ENCODE measurements at regions not wholly inside any gene's neighbourhood (a gene's known extent, or its start where the extent isn't known, plus 50 kb on each side); places are given as distances from the start of the nearest gene placed in this dataset.
"Not testable (repeated sequence)": the region's sequence is repeated elsewhere in the genome, so short reads cannot be mapped to it uniquely, and the experiment has no call there.

DNA sequence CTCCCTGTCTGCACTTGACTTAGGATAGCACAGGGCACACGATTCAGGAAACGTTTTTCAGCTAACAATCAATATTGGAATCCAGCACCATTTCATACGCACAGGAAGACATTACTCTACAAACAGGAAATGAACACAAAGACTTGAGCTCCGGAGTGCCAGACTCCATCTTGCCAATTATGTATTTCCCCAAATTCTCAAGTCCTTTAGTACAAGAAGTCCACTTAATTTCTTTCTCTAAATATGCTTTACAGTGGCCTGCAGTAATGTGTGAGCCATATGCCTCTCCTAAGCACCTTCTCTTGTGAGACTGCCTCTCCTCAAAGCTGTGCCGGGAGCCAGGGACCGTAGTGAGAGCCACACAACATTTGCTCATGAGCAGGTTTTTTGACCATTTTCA lies 168.2 kb downstream of the THBS2 start:
- intact Hi-C loops (cut with micrococcal nuclease; ENCODE audit: unreplicated experiment): no loop called here
- Histone ChIP-seq H3K9me3 (peaks cover 3% of the 10 kb centered on the region; the same call in 1 of the 2 replicates), H3K27me3 (replicated peaks; ENCODE audit: control insufficient read depth, insufficient read depth, low read length) (no peaks in the 10 kb centered on the region), H3K36me3 (ENCODE audit: control insufficient read depth, insufficient read depth, low read length) (no peaks in the 10 kb centered on the region), H3K4me1 (no peaks in the 10 kb centered on the region), H3K4me3 (ENCODE audit: low read depth, low read length) (no peak overlapping the region)
- BruUV-seq (replicated peaks): no TSS peak
- Mint-ChIP-seq H3K36me3 (ENCODE audit: insufficient read depth, unreplicated experiment) (no peaks in the 10 kb centered on the region), H3K27ac (ENCODE audit: unreplicated experiment) (no peak overlapping the region), H3K27me3 (ENCODE audit: insufficient read depth, unreplicated experiment) (no peaks in the 10 kb centered on the region), H3K9me3 (ENCODE audit: unreplicated experiment) (peaks cover 44% of the 10 kb centered on the region), H3K4me1 (ENCODE audit: low read depth, unreplicated experiment) (no peaks in the 10 kb centered on the region), H3K4me3 (ENCODE audit: unreplicated experiment) (no peak overlapping the region)
- ChIA-PET POLR2A (no interaction called here), CTCF (no interaction called here)
- DNase-seq: no peak
- TF ChIP-seq, protein P1, sequence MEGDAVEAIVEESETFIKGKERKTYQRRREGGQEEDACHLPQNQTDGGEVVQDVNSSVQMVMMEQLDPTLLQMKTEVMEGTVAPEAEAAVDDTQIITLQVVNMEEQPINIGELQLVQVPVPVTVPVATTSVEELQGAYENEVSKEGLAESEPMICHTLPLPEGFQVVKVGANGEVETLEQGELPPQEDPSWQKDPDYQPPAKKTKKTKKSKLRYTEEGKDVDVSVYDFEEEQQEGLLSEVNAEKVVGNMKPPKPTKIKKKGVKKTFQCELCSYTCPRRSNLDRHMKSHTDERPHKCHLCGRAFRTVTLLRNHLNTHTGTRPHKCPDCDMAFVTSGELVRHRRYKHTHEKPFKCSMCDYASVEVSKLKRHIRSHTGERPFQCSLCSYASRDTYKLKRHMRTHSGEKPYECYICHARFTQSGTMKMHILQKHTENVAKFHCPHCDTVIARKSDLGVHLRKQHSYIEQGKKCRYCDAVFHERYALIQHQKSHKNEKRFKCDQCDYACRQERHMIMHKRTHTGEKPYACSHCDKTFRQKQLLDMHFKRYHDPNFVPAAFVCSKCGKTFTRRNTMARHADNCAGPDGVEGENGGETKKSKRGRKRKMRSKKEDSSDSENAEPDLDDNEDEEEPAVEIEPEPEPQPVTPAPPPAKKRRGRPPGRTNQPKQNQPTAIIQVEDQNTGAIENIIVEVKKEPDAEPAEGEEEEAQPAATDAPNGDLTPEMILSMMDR (IDR thresholded peaks at IDR 0.05; ENCODE audit: insufficient read depth in 1 of 2, low read depth in 1 of 2, low read length in 1 of 2, severe bottlenecking in 1 of 2, unreplicated experiment in 1 of 2): no peak

DNA sequence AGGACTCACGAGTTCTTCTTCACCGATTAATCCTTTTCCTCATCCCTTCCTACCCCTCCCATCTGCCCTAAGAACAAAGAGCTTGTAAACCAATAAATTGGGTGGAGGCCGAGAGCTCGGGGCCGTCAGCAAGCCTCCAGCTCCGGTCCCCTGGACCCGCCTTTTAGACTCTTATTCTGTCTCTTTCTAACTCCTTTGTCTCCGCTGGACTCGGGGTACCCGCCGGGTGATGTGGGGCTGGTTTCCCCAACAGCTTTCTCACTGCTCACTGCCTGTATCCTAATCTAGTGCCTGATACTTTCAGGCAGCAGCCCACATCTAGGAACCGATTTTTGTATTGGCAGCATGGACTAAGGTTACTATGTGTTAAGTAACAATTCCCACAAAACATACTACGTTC lies 169.1 kb downstream of the THBS2 start:
- H3K4me1 Mint-ChIP-seq (ENCODE audit: low read depth, unreplicated experiment); intact Hi-C loops (cut with micrococcal nuclease; ENCODE audit: unreplicated experiment); H3K4me3 ChIP-seq (ENCODE audit: low read depth, low read length); DNase-seq; POLR2A ChIA-PET; H3K9me3 ChIP-seq; CTCF ChIA-PET; H3K4me1 ChIP-seq; H3K4me3 Mint-ChIP-seq (ENCODE audit: unreplicated experiment); H3K27me3 Mint-ChIP-seq (ENCODE audit: insufficient read depth, unreplicated experiment); H3K27ac Mint-ChIP-seq (ENCODE audit: unreplicated experiment); BruUV-seq (replicated peaks); H3K27me3 ChIP-seq (replicated peaks; ENCODE audit: control insufficient read depth, insufficient read depth, low read length); H3K36me3 Mint-ChIP-seq (ENCODE audit: insufficient read depth, unreplicated experiment); H3K36me3 ChIP-seq (ENCODE audit: control insufficient read depth, insufficient read depth, low read length): not testable (repeated sequence)
- H3K9me3 Mint-ChIP-seq (ENCODE audit: unreplicated experiment): peaks cover 35% of the 10 kb centered on the region

DNA sequence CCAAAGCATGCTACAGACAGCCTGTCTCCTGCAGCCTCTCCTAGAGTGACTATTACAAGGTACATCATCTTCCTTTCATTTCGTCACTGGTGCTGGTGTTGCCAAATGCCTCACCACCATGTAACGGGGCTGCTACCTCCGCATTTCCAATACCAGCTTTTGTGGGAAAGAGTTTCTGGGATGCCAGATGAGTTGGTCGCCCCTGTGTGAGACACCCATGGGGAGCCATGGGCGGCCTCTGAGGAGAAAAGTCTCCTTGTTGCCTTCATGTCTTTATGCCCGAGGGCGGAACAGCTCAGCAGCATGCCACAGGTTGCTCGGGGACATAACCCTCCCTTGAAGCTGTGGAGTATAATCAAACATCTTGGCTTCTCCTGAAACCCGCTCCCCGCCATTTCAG lies 169.6 kb downstream of the THBS2 start:
- intact Hi-C loops (cut with micrococcal nuclease; ENCODE audit: unreplicated experiment): no loop called here
- Mint-ChIP-seq H3K4me1 (ENCODE audit: low read depth, unreplicated experiment) (no peaks in the 10 kb centered on the region), H3K9me3 (ENCODE audit: unreplicated experiment) (peaks cover 30% of the 10 kb centered on the region), H3K27me3 (ENCODE audit: insufficient read depth, unreplicated experiment) (no peaks in the 10 kb centered on the region), H3K4me3 (ENCODE audit: unreplicated experiment) (no peak overlapping the region), H3K27ac (ENCODE audit: unreplicated experiment) (no peak overlapping the region), H3K36me3 (ENCODE audit: insufficient read depth, unreplicated experiment) (no peaks in the 10 kb centered on the region)
- Histone ChIP-seq H3K4me3 (ENCODE audit: low read depth, low read length) (no peak overlapping the region), H3K9me3 (no peaks in the 10 kb centered on the region), H3K27me3 (replicated peaks; ENCODE audit: control insufficient read depth, insufficient read depth, low read length) (no peaks in the 10 kb centered on the region), H3K36me3 (ENCODE audit: control insufficient read depth, insufficient read depth, low read length) (no peaks in the 10 kb centered on the region), H3K4me1 (no peaks in the 10 kb centered on the region)
- DNase-seq: no peak
- ChIA-PET CTCF (no interaction called here), POLR2A (no interaction called here)
- TF ChIP-seq, protein P1 (IDR thresholded peaks at IDR 0.05; ENCODE audit: insufficient read depth in 1 of 2, low read depth in 1 of 2, low read length in 1 of 2, severe bottlenecking in 1 of 2, unreplicated experiment in 1 of 2): no peak
- no TSS peak for BruUV-seq (replicated peaks)

DNA sequence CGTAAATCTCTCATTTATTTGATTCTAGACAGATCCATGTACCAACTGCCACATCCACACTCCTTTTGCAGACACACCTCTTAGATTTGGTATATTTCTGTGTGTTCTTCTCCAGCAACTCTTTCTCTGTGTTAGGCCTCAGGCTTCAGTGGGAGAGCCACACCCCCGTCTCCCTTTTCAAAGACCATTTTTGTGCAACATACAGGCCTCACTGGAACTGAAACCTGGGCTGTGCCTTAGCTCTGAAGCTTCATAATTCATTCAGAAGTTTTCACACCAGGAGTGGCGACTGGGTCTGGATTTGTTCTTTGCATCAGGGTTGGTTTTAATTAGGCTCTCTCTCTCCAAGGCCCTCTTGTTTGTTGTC lies 170.2 kb downstream of the THBS2 start:
- Histone ChIP-seq H3K4me3 (ENCODE audit: low read depth, low read length) (no peak overlapping the region), H3K4me1 (no peaks in the 10 kb centered on the region), H3K36me3 (ENCODE audit: control insufficient read depth, insufficient read depth, low read length) (no peaks in the 10 kb centered on the region), H3K9me3 (no peaks in the 10 kb centered on the region), H3K27me3 (replicated peaks; ENCODE audit: control insufficient read depth, insufficient read depth, low read length) (no peaks in the 10 kb centered on the region)
- no TSS peak for BruUV-seq (replicated peaks)
- Mint-ChIP-seq H3K27me3 (ENCODE audit: insufficient read depth, unreplicated experiment) (peaks cover 3% of the 10 kb centered on the region), H3K4me1 (ENCODE audit: low read depth, unreplicated experiment) (no peaks in the 10 kb centered on the region), H3K36me3 (ENCODE audit: insufficient read depth, unreplicated experiment) (no peaks in the 10 kb centered on the region), H3K9me3 (ENCODE audit: unreplicated experiment) (peaks cover 25% of the 10 kb centered on the region), H3K4me3 (ENCODE audit: unreplicated experiment) (no peak overlapping the region), H3K27ac (ENCODE audit: unreplicated experiment) (no peak overlapping the region)
- no peak for DNase-seq
- CTCF ChIA-PET: no interaction called here
- POLR2A ChIA-PET: no interaction called here
- intact Hi-C loops (cut with micrococcal nuclease; ENCODE audit: unreplicated experiment): no loop called here
- TF ChIP-seq, protein P1 (IDR thresholded peaks at IDR 0.05; ENCODE audit: insufficient read depth in 1 of 2, low read depth in 1 of 2, low read length in 1 of 2, severe bottlenecking in 1 of 2, unreplicated experiment in 1 of 2): no peak
